OCI-LY1 (cell line): ENCODE measurements at regions not wholly inside any gene's neighbourhood (a gene's known extent, or its start where the extent isn't known, plus 50 kb on each side); places are given as distances from the start of the nearest gene placed in this dataset.

Experiments
- H2AFZ ChIP-seq: fragments of 200-600 bp; sonication (generic), shearing (Covaris generic); 2 replicates; pipeline ENCODE4 v1.6.0; 2014; ENCODE audit warnings: antibody characterized with exemption, mild to moderate bottlenecking, low read length
- H3F3A ChIP-seq: fragments of 200-600 bp; sonication (generic), shearing (Covaris generic); 2 replicates; pipeline ENCODE4 v1.6.0; 2014; ENCODE audit warnings: mild to moderate bottlenecking, antibody characterized with exemption, low read length, moderate library complexity; ENCODE audit not compliant: insufficient read depth
- H3K27ac ChIP-seq: fragments of 200-600 bp; sonication (generic); 2 replicates; pipeline ENCODE4 v1.5.1; 2014; ENCODE audit warnings: low read length, mixed run types, mild to moderate bottlenecking, low read depth; ENCODE audit not compliant: poor library complexity, severe bottlenecking
- H3K27me3 ChIP-seq: fragments of 200-600 bp; sonication (generic); 2 replicates; pipeline ENCODE4 v1.6.0; 2014; ENCODE audit warnings: antibody characterized with exemption, mild to moderate bottlenecking, low read length, moderate library complexity; ENCODE audit not compliant: insufficient read depth
- H3K36me3 ChIP-seq: fragments of 200-600 bp; sonication (generic); 2 replicates; pipeline ENCODE4 v1.6.1; 2014; ENCODE audit warnings: mild to moderate bottlenecking, antibody characterized with exemption, low read length, moderate library complexity, mixed read lengths; ENCODE audit not compliant: insufficient read depth
- H3K4me1 ChIP-seq: fragments of 200-600 bp; sonication (generic); 2 replicates; pipeline ENCODE4 v1.5.1; 2014; ENCODE audit warnings: mild to moderate bottlenecking, low read length, moderate library complexity; ENCODE audit not compliant: insufficient read depth, severe bottlenecking
- H3K4me2 ChIP-seq: fragments of 200-600 bp; sonication (generic), shearing (Covaris generic); 2 replicates; pipeline ENCODE4 v1.6.1; 2014; ENCODE audit warnings: low read length
- H3K4me3 ChIP-seq: fragments of 200-600 bp; sonication (generic); 2 replicates; pipeline ENCODE4 v1.5.1; 2014; ENCODE audit warnings: low read length, low read depth, mild to moderate bottlenecking, mixed read lengths; ENCODE audit not compliant: poor library complexity, severe bottlenecking
- H3K79me2 ChIP-seq: fragments of 200-600 bp; shearing (Covaris generic); 2 replicates; pipeline ENCODE4 v1.6.1; 2016; ENCODE audit warnings: mixed run types, low read length, mixed read lengths; ENCODE audit not compliant: insufficient read depth
- H3K9ac ChIP-seq: fragments of 200-600 bp; sonication (generic), shearing (Covaris generic); 2 replicates; pipeline ENCODE4 v1.6.1; 2014; ENCODE audit warnings: mild to moderate bottlenecking, low read length, mixed read lengths
- H3K9me2 ChIP-seq: fragments of 200-600 bp; sonication (generic), shearing (Covaris generic); 2 replicates; pipeline ENCODE4 v1.6.1; 2014; ENCODE audit warnings: low read depth, mild to moderate bottlenecking, low read length, mixed read lengths
- H3K9me3 ChIP-seq: fragments of 200-600 bp; shearing (Covaris generic); 2 replicates; pipeline ENCODE4 v1.6.1; 2014; ENCODE audit warnings: low read length, mixed read lengths
- H4K20me1 ChIP-seq: fragments of 200-600 bp; sonication (generic), shearing (Covaris generic); 2 replicates; pipeline ENCODE4 v1.6.0; 2016; ENCODE audit warnings: mild to moderate bottlenecking, low read length; ENCODE audit not compliant: insufficient read depth
- CTCF ChIP-seq: fragments of 200-600 bp; sonication (generic), shearing (Covaris generic); IDR thresholded peaks from 2 replicates; pipeline ENCODE4 v1.5.1; 2017; ENCODE audit warnings: mild to moderate bottlenecking, antibody characterized with exemption, low read length, moderate library complexity, mixed read lengths
- EZH2 ChIP-seq: fragments of 200-600 bp; sonication (generic), shearing (Covaris generic); IDR thresholded peaks from 2 replicates; pipeline ENCODE4 v1.8.0; 2017; ENCODE audit warnings: borderline replicate concordance, mixed run types, mild to moderate bottlenecking, antibody characterized with exemption, low read length, moderate library complexity, mixed read lengths

GRCh38 chr7:84799106-84799505, 387.8 kb downstream of the SEMA3D start:
- Histone ChIP-seq H3K4me1 (no peaks in the 10 kb centered on the region), H3K4me2 (no peak overlapping the region), H3K9me2 (no peaks in the 10 kb centered on the region), H2AFZ (no peak overlapping the region), H3K36me3 (no peaks in the 10 kb centered on the region), H3K27me3 (no peaks in the 10 kb centered on the region), H3F3A (no peaks in the 10 kb centered on the region; the same call in 1 of the 2 replicates), H4K20me1 (no peaks in the 10 kb centered on the region), H3K9me3 (no peaks in the 10 kb centered on the region), H3K79me2 (no peaks in the 10 kb centered on the region), H3K4me3 (no peak overlapping the region), H3K27ac (no peak overlapping the region), H3K9ac (no peak overlapping the region)
- TF ChIP-seq EZH2 (no peak), CTCF (no peak)

- no peaks in the 10 kb centered on the region for H3K9me3 ChIP-seq
- no peak overlapping the region for H3K4me2 ChIP-seq
- TF ChIP-seq CTCF (no peak), EZH2 (no peak)
- H3K4me1 ChIP-seq: no peaks in the 10 kb centered on the region
- no peak overlapping the region for H2AFZ ChIP-seq
- no peaks in the 10 kb centered on the region for H4K20me1 ChIP-seq
- H3K9me2 ChIP-seq: no peaks in the 10 kb centered on the region
- H3K36me3 ChIP-seq: no peaks in the 10 kb centered on the region
- no peaks in the 10 kb centered on the region for H3K27me3 ChIP-seq
- no peaks in the 10 kb centered on the region for H3K79me2 ChIP-seq
- H3F3A ChIP-seq: no peaks in the 10 kb centered on the region
- no peak overlapping the region for H3K9ac ChIP-seq
- no peak overlapping the region for H3K4me3 ChIP-seq
- H3K27ac ChIP-seq: no peak overlapping the region
Measured at GRCh38 chr7:84792231-84792893, 394.5 kb downstream of the SEMA3D start.

- H3K4me2 ChIP-seq: no peak overlapping the region
- no peak overlapping the region for H3K4me3 ChIP-seq
- H3K27me3 ChIP-seq: no peaks in the 10 kb centered on the region
- H3K9ac ChIP-seq: no peak overlapping the region
- H3K9me2 ChIP-seq: no peaks in the 10 kb centered on the region
- H3F3A ChIP-seq: no peaks in the 10 kb centered on the region
- no peak overlapping the region for H3K27ac ChIP-seq
- TF ChIP-seq CTCF (no peak), EZH2 (no peak)
- no peaks in the 10 kb centered on the region for H3K9me3 ChIP-seq
- no peaks in the 10 kb centered on the region for H3K79me2 ChIP-seq
- H3K36me3 ChIP-seq: no peaks in the 10 kb centered on the region
- H2AFZ ChIP-seq: no peak overlapping the region; the same call in 1 of the 2 replicates
- H3K4me1 ChIP-seq: no peaks in the 10 kb centered on the region
- H4K20me1 ChIP-seq: no peaks in the 10 kb centered on the region
Measured at GRCh38 chr7:84790882-84791281, 396.0 kb downstream of the SEMA3D start.
